Adrenal gland (tissue), 5 donors: ENCODE measurements at regions not wholly inside any gene's neighbourhood (a gene's known extent, or its start where the extent isn't known, plus 50 kb on each side); places are given as distances from the start of the nearest gene placed in this dataset.
A peak's percentile ranks its signal among the peaks of the same experiment; 100 is the strongest.

ENCODE experiments used
- CTCF ChIP-seq, 6 experiments: fragments of 450-650 bp in 4 of 6; fragments of 200-600 bp in 2 of 6; sonication (generic) in 1 of 6; IDR thresholded peaks; 1 replicate in 5 of 6; 2 replicates in 1 of 6; pipeline versions ENCODE4 v1.5.1 to v1.8.0; 2016 to 2021; ENCODE audit warnings: antibody characterized with exemption in 6 of 6, mild to moderate bottlenecking in 2 of 6, moderate library complexity in 1 of 6
- POLR2A ChIP-seq, 2 donors: fragments of 450-650 bp; IDR thresholded peaks; one replicate each; pipeline ENCODE4 v1.6.1; 2017; ENCODE audit warnings: antibody characterized with exemption in 2 of 2, mild to moderate bottlenecking in 2 of 2, moderate library complexity in 1 of 2
- donor health status: DM: no; HTN: no; CAD: no.

DNA sequence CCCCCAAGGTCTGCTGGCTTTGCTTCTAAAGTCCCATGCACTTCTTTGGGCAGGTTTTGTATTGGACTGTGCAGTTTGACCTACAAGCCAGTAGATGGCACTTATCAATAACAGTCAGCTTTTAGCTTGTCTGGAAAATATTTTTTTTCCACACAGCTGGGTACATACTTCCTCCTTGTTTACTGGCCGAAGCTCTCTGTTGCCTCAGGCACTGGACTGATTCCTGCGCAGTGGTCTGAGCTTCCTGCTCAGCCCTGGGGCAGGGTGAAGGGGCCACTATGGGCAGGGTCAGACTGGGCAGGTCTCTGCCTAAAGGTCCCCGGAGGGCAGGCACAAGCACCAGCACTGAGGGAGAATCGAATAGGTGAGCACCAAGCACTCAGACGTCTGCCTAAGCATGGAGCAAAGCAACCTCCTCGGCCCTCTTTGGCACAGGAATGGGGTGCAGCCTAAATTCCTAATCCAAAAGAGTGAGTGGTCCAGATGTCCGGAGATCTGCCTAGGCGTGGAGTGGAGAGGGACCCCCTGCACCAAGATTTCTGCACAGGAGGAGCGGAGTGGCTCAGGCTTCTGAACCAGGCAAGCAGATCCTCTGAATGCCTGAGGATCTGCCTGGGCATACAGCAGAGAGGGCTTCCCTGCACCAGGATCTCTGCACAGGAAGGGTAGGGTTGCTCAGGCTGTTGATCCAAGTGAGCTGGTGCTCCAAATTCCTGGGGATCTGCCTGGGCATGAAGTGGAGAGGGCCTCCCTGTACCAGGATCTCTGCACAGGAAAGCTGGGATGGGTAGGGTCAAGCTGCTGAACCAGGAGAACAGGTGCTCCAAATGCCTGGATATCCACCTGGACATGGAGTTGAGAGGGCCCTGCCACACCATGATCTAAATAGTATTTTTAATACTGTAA, 105.9 kb upstream of the C11orf58 start:
- TF ChIP-seq CTCF (IDR thresholded peaks at IDR 0.05) = peak in 1 of 6 experiments; percentile 21
- no peak for TF ChIP-seq POLR2A (IDR thresholded peaks at IDR 0.05)
